Loucy (cell line): ENCODE measurements at regions not wholly inside any gene's neighbourhood (a gene's known extent, or its start where the extent isn't known, plus 50 kb on each side); places are given as distances from the start of the nearest gene placed in this dataset.

Experiments
- H2AFZ ChIP-seq: fragments of 200-600 bp; sonication (generic); 2 replicates; pipeline ENCODE4 v1.6.0; 2016; ENCODE audit warnings: antibody characterized with exemption, mild to moderate bottlenecking, low read length, moderate library complexity
- H3F3A ChIP-seq: fragments of 200-600 bp; 2 replicates; pipeline ENCODE4 v1.6.0; 2016; ENCODE audit warnings: antibody characterized with exemption, low read depth, mild to moderate bottlenecking
- H3K27me3 ChIP-seq: fragments of 200-600 bp; sonication (generic); 2 replicates; pipeline ENCODE4 v1.6.1; 2014; ENCODE audit warnings: low read length, mild to moderate bottlenecking; ENCODE audit not compliant: insufficient read depth, poor library complexity, severe bottlenecking
- H3K36me3 ChIP-seq: fragments of 200-600 bp; sonication (generic); 2 replicates; pipeline ENCODE4 v1.6.1; 2016; ENCODE audit warnings: low read length; ENCODE audit not compliant: insufficient read depth
- H3K4me1 ChIP-seq: fragments of 200-600 bp; sonication (generic); 2 replicates; pipeline ENCODE4 v1.5.1; 2014; ENCODE audit warnings: low read length, mild to moderate bottlenecking; ENCODE audit not compliant: insufficient read depth, poor library complexity, severe bottlenecking
- H3K4me2 ChIP-seq: fragments of 200-600 bp; sonication (generic); 2 replicates; pipeline ENCODE4 v1.6.0; 2014; ENCODE audit warnings: antibody characterized with exemption, low read length, low read depth, mild to moderate bottlenecking; ENCODE audit not compliant: poor library complexity, severe bottlenecking
- H3K4me3 ChIP-seq: fragments of 200-600 bp; sonication (generic); 2 replicates; pipeline ENCODE4 v1.5.1; 2014; ENCODE audit warnings: low read length, mild to moderate bottlenecking, mixed read lengths; ENCODE audit not compliant: poor library complexity, severe bottlenecking
- H3K79me2 ChIP-seq: fragments of 200-600 bp; sonication (generic); 2 replicates; pipeline ENCODE4 v1.6.1; 2014; ENCODE audit warnings: low read length; ENCODE audit not compliant: insufficient read depth
- H3K9ac ChIP-seq: fragments of 200-600 bp; sonication (generic); 2 replicates; pipeline ENCODE4 v1.6.0; 2014; ENCODE audit warnings: mild to moderate bottlenecking, low read depth, low read length, moderate library complexity; ENCODE audit not compliant: poor library complexity, severe bottlenecking
- H3K9me2 ChIP-seq: fragments of 200-600 bp; sonication (generic); replicated peaks from 2 replicates; pipeline ENCODE4 v1.6.1; 2016; ENCODE audit warnings: low read depth, low read length, mixed read lengths
- H3K9me3 ChIP-seq: fragments of 200-600 bp; sonication (generic); 2 replicates; pipeline ENCODE4 v1.6.1; 2014; ENCODE audit warnings: mild to moderate bottlenecking, antibody characterized with exemption, low read length, low read depth; ENCODE audit not compliant: insufficient read depth
- H4K20me1 ChIP-seq: fragments of 200-600 bp; sonication (generic); 2 replicates; pipeline ENCODE4 v1.6.0; 2014; ENCODE audit warnings: antibody characterized with exemption, low read length, mild to moderate bottlenecking; ENCODE audit not compliant: insufficient read depth, poor library complexity, severe bottlenecking
- CTCF ChIP-seq: fragments of 200-600 bp; sonication (generic); conservative IDR thresholded peaks from 2 replicates; pipeline ENCODE4 v1.5.1; 2014; ENCODE audit warnings: mild to moderate bottlenecking, antibody characterized with exemption, low read length
- EZH2phosphoT487 ChIP-seq: fragments of 200-600 bp; IDR thresholded peaks from 2 replicates; pipeline ENCODE4 v1.6.1; 2018; ENCODE audit warnings: antibody characterized with exemption, mild to moderate bottlenecking, moderate library complexity, borderline replicate concordance

- Histone ChIP-seq H3K4me2 (no peak overlapping the region), H3K4me1 (no peaks in the 10 kb centered on the region), H3K9ac (no peak overlapping the region), H3K9me2 (no peaks in the 10 kb centered on the region), H3K27me3 (no peaks in the 10 kb centered on the region), H3F3A (no peaks in the 10 kb centered on the region), H3K79me2 (no peaks in the 10 kb centered on the region), H3K9me3 (no peaks in the 10 kb centered on the region), H3K4me3 (no peak overlapping the region), H2AFZ (no peak overlapping the region), H4K20me1 (no peaks in the 10 kb centered on the region), H3K36me3 (no peaks in the 10 kb centered on the region)
- TF ChIP-seq EZH2phosphoT487 (no peak), CTCF (no peak)
These were observed 127.9 kb downstream of the KCTD12 start for GRCh38 chr13:76758257-76758656.

GRCh38 chr13:76756451-76756850 lies 129.8 kb downstream of the KCTD12 start:
- Histone ChIP-seq H3K9ac (no peak overlapping the region), H3K9me2 (no peaks in the 10 kb centered on the region), H3K4me3 (no peak overlapping the region), H3F3A (no peaks in the 10 kb centered on the region), H3K36me3 (no peaks in the 10 kb centered on the region), H2AFZ (no peak overlapping the region), H3K4me2 (no peak overlapping the region), H3K27me3 (no peaks in the 10 kb centered on the region), H3K79me2 (no peaks in the 10 kb centered on the region), H3K4me1 (no peaks in the 10 kb centered on the region), H3K9me3 (no peaks in the 10 kb centered on the region), H4K20me1 (no peaks in the 10 kb centered on the region)
- TF ChIP-seq CTCF (no peak), EZH2phosphoT487 (no peak)

GRCh38 chr13:76754414-76754813 lies 131.8 kb downstream of the KCTD12 start:
- H4K20me1 ChIP-seq: no peaks in the 10 kb centered on the region
- H3K4me2 ChIP-seq: no peak overlapping the region
- H2AFZ ChIP-seq: no peak overlapping the region
- no peaks in the 10 kb centered on the region for H3K9me2 ChIP-seq
- H3K9me3 ChIP-seq: no peaks in the 10 kb centered on the region
- no peaks in the 10 kb centered on the region for H3F3A ChIP-seq
- H3K9ac ChIP-seq: no peak overlapping the region
- TF ChIP-seq CTCF (no peak), EZH2phosphoT487 (no peak)
- H3K79me2 ChIP-seq: no peaks in the 10 kb centered on the region
- no peaks in the 10 kb centered on the region for H3K36me3 ChIP-seq
- H3K4me3 ChIP-seq: no peak overlapping the region
- H3K27me3 ChIP-seq: no peaks in the 10 kb centered on the region
- no peaks in the 10 kb centered on the region for H3K4me1 ChIP-seq
